ENCODE measurements at regions not wholly inside any gene's neighbourhood (a gene's known extent, or its start where the extent isn't known, plus 50 kb on each side); places are given as distances from the start of the nearest gene placed in this dataset.

- no peak for DNase-seq
Observed at GRCh38 chr1:9179463-9180110, 50.7 kb upstream of the GPR157 start.

GRCh38 chr1:9180111-9180819 lies 51.4 kb upstream of the GPR157 start:
- DNase-seq: no peak

GRCh38 chr1:9181176-9181906 lies 52.4 kb upstream of the GPR157 start:
- DNase-seq: peak; percentile 46

- no peak for DNase-seq
Observed at GRCh38 chr1:9181990-9182783, 52.4 kb upstream of the H6PD start.

GRCh38 chr1:9182784-9183257 lies 51.8 kb upstream of the H6PD start:
- no peak for DNase-seq

- no peak for DNase-seq
Observed at GRCh38 chr1:9183441-9183840, 51.1 kb upstream of the H6PD start.

GRCh38 chr1:9183898-9184297 lies 50.7 kb upstream of the H6PD start:
- no peak for DNase-seq

GRCh38 chr1:9184749-9185148 lies 49.8 kb upstream of the H6PD start:
- no peak for DNase-seq

Measured in muscle of arm (tissue), 1 donor.